ENCODE measurements at regions not wholly inside any gene's neighbourhood (a gene's known extent, or its start where the extent isn't known, plus 50 kb on each side); places are given as distances from the start of the nearest gene placed in this dataset.

GRCh38 chr1:239914751-239915231 is 176.9 kb upstream of the FMN2 start:
- TF ChIP-seq POLR2A (IDR thresholded peaks at IDR 0.05) (no peak), POLR2AphosphoS5 (IDR thresholded peaks at IDR 0.05) (no peak), CTCF (IDR thresholded peaks at IDR 0.05) (no peak), EP300 (IDR thresholded peaks at IDR 0.05) (no peak)
